Central memory CD8-positive, alpha-beta T cell (primary cell): ENCODE measurements at regions not wholly inside any gene's neighbourhood (a gene's known extent, or its start where the extent isn't known, plus 50 kb on each side); places are given as distances from the start of the nearest gene placed in this dataset.
"Not testable (repeated sequence)": the region's sequence is repeated elsewhere in the genome, so short reads cannot be mapped to it uniquely, and the experiment has no call there.

Experiments used
- ATAC-seq: fragments of 150-1000 bp; cut with Tn5 transposase; replicated peaks from 2 replicates; pipeline ENCODE4 v1.10.0; 2022; ENCODE audit warnings: mild to moderate bottlenecking, moderate FRiP score, moderate number of reproducible peaks; ENCODE audit not compliant: poor library complexity, severe bottlenecking; ENCODE audit errors: extremely low read depth
- DNase-seq, 2 donors: peaks; one replicate each; pipeline ENCODE4 v3.0.0; 2021; ENCODE audit warnings: low spot score in 2 of 2
- H3K27ac Mint-ChIP-seq: one replicate; pipeline ENCODE4 v1.8.0; 2022; ENCODE audit warnings: low read depth, mild to moderate bottlenecking, moderate library complexity, mixed read lengths
- H3K27me3 Mint-ChIP-seq: one replicate; pipeline ENCODE4 v1.8.0; 2022; ENCODE audit warnings: mixed read lengths
- H3K36me3 Mint-ChIP-seq: one replicate; pipeline ENCODE4 v1.8.0; 2022; ENCODE audit warnings: mild to moderate bottlenecking, moderate library complexity, mixed read lengths; ENCODE audit not compliant: insufficient read depth
- H3K4me1 Mint-ChIP-seq: one replicate; pipeline ENCODE4 v1.8.0; 2022; ENCODE audit warnings: mixed read lengths
- H3K4me3 Mint-ChIP-seq: one replicate; pipeline ENCODE4 v1.8.0; 2022; ENCODE audit warnings: mild to moderate bottlenecking, moderate library complexity, mixed read lengths
- H3K9me3 Mint-ChIP-seq: one replicate; pipeline ENCODE4 v1.8.0; 2022; ENCODE audit warnings: mixed read lengths

DNA sequence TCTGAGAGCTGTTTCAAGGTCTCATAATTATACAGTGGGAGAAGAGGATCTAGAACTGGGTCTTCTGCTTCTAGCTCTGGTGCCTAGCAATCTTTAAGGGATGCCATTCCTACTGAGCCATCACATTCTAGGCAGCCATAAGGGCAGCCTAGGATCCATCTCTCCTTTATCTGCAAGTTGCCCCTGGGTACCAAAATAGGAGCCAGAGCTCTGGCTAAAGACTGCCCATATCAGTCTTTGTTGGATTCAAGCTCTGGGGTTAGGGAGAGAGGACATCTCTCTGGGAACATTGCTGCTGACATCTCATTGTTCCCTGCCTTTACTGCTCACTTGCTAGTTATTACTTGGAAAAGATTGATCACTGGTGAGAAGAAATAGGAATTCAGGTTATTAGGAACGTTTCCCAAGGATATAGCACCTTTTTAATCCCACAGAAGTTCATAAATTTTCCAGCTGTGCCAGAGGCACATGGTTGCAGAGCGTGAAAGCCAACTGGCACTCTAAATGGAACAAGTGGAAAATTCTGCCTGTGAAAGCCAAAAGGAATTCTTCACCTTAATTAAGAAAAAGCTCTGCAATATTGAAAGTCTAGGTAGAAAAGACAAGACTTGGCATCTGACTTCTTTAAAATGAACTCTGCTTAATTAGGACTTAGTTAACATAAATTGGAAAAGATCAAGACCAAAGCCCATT, 102.2 kb downstream of the CDC42EP3 start:
- DNase-seq (no peak), ATAC-seq (no peak)
- Mint-ChIP-seq H3K36me3 (no peaks in the 10 kb centered on the region), H3K4me3 (no peak overlapping the region), H3K4me1 (peaks cover 23% of the 10 kb centered on the region), H3K9me3 (no peaks in the 10 kb centered on the region), H3K27ac (peak overlapping the region; percentile 76), H3K27me3 (no peaks in the 10 kb centered on the region)

DNA sequence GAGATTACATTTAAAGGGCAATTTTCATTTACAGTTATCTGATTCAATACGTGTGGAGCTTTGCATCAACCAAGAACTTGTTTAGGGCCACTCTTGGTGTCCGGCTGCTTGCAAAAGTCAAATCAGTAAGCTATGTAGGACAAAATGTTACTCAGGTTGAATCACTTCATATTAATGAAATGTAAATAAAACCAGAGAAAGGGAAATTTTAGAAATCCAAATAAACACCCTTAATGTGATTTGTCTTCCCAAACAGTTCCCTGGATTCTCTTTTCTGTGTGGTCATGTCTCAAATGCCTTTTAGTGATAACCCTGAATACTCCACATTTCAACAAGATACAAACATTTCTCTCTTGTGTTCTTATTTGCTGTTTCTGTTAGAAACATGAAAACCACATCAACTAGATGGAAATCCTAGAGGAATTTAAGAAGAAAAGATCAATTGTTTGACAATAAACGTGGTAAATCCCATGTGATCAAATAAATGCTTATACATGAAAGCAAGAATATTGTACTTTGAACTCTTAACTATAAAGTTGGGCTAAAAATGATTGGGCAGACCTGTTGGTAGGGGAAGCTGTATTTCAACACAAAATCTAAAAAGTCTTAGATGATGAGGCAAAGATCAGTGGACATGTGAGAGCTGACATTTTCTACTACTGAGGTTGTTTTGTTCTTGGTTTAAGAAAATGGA, 101.3 kb downstream of the CDC42EP3 start:
- Mint-ChIP-seq H3K27me3 (no peaks in the 10 kb centered on the region), H3K36me3 (no peaks in the 10 kb centered on the region), H3K9me3 (no peaks in the 10 kb centered on the region), H3K4me1 (peaks cover 25% of the 10 kb centered on the region), H3K27ac (no peak overlapping the region), H3K4me3 (no peak overlapping the region)
- DNase-seq (no peak), ATAC-seq (no peak)

DNA sequence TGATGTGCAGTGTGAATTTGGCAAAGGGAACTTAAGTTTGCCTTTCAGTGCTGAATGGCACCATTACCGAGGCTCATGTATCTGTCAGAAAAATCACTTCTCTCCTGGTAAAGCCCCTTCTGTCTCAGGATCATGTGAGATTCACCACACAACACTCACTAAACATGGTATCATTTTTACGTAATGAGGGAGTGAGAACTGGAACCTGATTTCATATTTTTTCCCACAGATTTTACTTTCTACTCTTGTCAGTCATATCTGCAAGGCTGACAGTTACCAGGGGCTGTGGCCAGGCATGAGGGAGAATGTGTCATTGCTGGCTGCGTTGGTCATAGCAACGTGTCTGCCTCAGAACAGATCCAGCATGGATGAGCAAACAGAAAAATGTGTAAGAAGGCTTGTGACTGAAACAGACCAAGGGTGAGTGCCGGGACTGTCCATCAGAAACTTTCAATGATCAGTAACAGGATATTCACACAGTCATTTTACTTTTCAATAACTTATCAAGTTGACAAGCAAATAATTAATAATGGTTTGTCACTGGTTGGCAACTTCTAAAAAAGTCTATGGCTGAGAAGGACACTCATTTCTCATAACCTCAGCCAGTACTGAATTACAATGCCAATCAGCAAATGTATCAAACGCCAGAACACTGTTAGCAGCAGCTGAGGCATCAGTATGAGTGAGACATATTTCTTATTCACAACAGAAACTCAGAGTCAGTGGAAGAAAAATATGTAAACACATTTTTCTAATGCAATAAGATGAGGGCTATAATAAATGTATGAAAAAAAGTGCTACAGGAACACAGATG, 100.5 kb downstream of the CDC42EP3 start:
- no peaks in the 10 kb centered on the region for H3K9me3 Mint-ChIP-seq
- H3K27ac Mint-ChIP-seq, result no peak overlapping the region
- DNase-seq, result no peak
- no peaks in the 10 kb centered on the region for H3K27me3 Mint-ChIP-seq
- ATAC-seq, result no peak
- H3K4me3 Mint-ChIP-seq, result no peak overlapping the region
- peaks cover 25% of the 10 kb centered on the region for H3K4me1 Mint-ChIP-seq
- no peaks in the 10 kb centered on the region for H3K36me3 Mint-ChIP-seq

DNA sequence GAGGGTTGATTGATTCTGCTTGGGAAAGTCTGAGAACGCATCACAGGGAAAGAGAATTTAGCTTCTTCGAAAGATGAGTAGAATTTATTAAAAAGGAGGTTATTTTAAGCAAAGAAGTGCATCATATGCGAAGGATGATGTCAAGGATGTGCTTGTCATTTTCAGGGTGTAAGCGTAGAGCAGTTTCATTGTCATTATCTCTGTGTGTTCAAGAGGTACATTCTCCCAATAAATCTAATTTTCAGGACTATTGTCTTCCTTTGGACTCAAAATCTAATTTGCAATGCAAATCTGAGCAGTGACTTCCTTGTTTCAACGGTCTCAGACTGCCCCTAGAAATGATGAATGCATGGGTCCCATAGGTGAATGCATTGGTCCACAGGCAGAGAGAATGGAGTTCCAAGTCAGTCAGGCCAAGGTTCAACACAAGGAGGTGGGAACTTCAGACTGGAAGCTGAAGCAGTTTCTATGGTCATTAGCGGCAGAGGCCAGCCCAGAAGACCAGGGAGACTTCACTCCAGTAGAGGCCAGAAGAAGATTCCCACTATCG, 99.8 kb downstream of the CDC42EP3 start:
- peaks cover 23% of the 10 kb centered on the region for H3K4me1 Mint-ChIP-seq
- H3K9me3 Mint-ChIP-seq, result peaks cover 5% of the 10 kb centered on the region
- H3K27me3 Mint-ChIP-seq, result no peaks in the 10 kb centered on the region
- DNase-seq, result no peak
- no peak overlapping the region for H3K27ac Mint-ChIP-seq
- H3K36me3 Mint-ChIP-seq, result no peaks in the 10 kb centered on the region
- no peak overlapping the region for H3K4me3 Mint-ChIP-seq
- ATAC-seq, result no peak

DNA sequence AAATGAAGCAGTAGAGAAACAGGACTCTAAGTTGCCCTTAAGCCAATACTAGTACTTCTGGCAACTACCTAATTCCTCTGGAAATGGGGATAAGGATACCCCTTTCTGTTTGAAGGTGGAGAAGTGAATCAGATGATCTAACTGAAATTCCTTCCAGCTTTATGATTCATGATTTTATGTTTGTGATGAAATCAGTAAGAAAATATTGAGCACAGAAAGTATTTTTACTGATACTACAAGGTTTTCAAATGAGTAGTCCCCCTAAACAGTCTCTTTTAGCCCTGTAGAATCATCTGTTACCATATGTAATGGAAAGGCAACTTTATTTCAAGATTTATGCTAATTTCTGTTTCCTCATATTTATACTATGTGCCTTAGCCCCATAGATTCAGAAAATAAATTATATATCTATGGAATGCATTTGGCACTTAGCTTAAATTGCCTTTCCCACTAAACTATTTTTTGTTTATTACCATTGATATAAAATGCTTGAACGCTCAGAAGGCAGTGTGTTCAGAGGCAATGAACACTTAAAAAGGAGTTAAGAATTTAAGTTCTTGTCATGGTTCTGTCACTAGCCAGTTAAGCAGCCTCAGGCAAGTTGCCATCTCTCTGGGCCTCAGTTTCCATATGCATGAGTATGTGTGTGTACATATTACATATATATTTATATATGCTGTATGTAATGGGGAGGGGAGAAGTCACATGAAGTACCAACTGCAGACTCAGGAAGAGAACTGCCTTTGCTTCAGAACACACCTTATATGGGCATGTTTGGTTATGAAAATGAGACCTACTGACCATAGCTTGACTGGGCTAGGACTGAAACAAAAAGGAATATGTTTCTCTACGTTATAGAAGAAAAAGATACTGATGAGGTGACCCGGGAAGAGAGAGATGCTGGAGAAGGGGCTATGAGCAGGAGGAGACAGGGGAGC, 97.7 kb downstream of the CDC42EP3 start:
- Mint-ChIP-seq H3K9me3 (peaks cover 5% of the 10 kb centered on the region), H3K4me3 (no peak overlapping the region), H3K27ac (no peak overlapping the region), H3K4me1 (peaks cover 17% of the 10 kb centered on the region), H3K36me3 (no peaks in the 10 kb centered on the region), H3K27me3 (no peaks in the 10 kb centered on the region)
- ATAC-seq, result no peak
- DNase-seq, result no peak

DNA sequence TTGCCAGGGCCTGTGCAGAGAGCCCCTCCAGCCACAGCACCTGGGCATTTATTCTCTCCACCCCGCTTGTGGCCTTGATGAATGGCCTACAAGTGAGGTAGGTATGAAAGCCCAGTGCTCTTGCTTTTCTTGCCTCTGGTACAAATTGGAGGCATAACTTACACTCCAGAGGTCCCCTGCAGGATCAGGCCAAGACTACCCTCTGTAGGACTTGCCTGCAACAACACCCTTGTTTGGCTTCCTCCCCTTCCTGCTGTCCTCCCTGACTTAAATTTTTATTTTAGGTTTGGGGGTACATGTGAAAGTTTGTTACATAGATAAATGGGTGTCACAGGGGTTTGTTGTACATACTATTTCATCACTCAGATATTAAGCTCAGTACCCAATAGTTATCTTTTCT, 95.7 kb downstream of the CDC42EP3 start:
- ATAC-seq (no peak), DNase-seq (no peak)
- Mint-ChIP-seq H3K9me3 (peaks cover 9% of the 10 kb centered on the region), H3K27me3 (no peaks in the 10 kb centered on the region), H3K27ac (no peak overlapping the region), H3K4me3 (no peak overlapping the region), H3K36me3 (no peaks in the 10 kb centered on the region), H3K4me1 (peaks cover 19% of the 10 kb centered on the region)

DNA sequence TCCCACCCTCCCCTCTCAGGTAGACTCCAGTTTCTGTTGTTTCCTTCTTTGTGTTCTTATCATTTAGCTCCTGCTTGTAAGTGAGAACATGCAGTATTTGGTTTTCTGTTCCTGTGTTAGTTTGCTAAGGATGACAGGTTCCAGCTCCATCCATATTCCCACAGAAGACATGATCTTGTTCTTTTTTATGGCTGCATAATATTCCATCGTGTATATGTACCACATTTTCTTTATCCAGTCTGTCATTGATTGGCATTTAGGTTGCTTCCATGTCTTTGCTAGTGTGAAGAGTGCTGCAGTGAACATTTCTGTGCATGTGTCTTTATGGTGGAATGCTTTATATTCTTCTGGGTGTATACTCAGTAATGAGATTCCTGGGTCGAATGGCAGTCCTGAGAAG, 95.2 kb downstream of the CDC42EP3 start:
- H3K4me3 Mint-ChIP-seq, H3K9me3 Mint-ChIP-seq, H3K27me3 Mint-ChIP-seq, H3K36me3 Mint-ChIP-seq, H3K27ac Mint-ChIP-seq, DNase-seq, ATAC-seq: not testable (repeated sequence)
- peaks cover 19% of the 10 kb centered on the region for H3K4me1 Mint-ChIP-seq

DNA sequence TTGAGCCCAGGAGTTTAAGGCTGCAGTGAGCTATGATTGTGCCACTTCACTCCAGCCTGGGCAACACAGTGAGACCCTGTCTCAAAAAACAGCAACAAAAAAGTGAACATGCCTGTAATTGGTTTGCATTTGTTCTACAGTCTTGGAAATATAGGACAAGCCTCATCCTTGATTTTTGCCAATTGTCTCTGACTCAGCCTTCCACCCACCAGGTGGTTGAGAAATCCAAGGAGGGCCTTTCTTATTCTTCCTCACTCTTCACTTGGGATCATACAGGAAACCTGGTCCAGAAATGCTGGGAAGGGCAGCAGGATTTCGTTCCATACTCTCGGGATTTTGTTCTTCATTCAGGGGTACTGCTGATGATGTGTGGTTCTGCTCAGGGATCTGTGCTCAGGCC, 94.6 kb downstream of the CDC42EP3 start:
- Mint-ChIP-seq H3K27ac (no peak overlapping the region), H3K9me3 (peaks cover 9% of the 10 kb centered on the region), H3K27me3 (no peaks in the 10 kb centered on the region), H3K4me3 (no peak overlapping the region), H3K36me3 (no peaks in the 10 kb centered on the region), H3K4me1 (peaks cover 19% of the 10 kb centered on the region)
- ATAC-seq (no peak), DNase-seq (no peak)

DNA sequence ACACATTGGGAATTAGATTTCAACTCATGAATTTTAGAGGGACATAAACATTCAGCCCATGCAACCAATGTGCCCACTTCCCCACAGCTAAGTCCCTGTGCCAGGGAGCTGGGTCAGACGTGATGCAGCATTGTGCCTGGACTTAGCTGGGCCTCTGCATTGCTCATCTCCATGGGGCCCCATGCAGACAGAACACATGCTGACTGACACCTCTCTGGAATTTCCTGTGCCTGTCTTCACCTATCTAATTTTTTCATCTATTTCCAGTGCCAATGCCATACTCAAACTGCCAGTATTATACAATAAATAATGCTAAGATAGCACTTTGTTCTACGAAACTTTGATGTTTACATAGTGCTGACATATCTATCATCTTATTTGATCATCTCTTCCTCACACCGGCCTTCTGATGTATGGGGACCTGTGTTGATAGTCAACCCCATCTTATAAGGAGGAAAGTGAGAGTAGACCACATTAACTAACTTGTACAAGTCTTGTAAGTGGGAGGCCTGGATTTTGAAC, 92.2 kb downstream of the CDC42EP3 start:
- ATAC-seq, result no peak
- Mint-ChIP-seq H3K9me3 (peaks cover 9% of the 10 kb centered on the region), H3K4me1 (peaks cover 38% of the 10 kb centered on the region), H3K27ac (no peak overlapping the region), H3K27me3 (no peaks in the 10 kb centered on the region), H3K36me3 (peaks cover 2% of the 10 kb centered on the region), H3K4me3 (no peak overlapping the region)
- no peak for DNase-seq

DNA sequence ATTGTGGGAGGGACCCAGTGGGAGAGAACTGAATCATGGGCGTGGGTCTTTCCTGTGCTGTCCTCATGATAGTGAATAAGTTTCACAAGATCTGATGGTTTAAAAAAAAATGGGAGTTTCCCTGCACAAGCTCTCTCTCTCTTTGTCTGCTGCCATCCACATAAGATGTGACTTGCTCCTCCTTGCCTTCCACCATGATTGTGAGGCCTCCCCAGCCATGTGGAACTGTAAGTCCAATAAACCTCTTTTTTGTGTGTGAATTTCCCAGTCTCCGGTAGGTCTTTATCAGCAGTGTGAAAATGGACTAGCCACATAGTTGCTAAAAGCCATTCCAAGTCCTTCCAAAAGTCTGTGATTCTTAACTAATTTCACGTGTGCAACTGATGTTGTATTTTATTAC, 91.5 kb downstream of the CDC42EP3 start:
- not testable (repeated sequence) for H3K27me3 Mint-ChIP-seq, H3K4me3 Mint-ChIP-seq, DNase-seq, H3K36me3 Mint-ChIP-seq, H3K9me3 Mint-ChIP-seq, ATAC-seq, H3K27ac Mint-ChIP-seq
- H3K4me1 Mint-ChIP-seq, result peaks cover 41% of the 10 kb centered on the region

DNA sequence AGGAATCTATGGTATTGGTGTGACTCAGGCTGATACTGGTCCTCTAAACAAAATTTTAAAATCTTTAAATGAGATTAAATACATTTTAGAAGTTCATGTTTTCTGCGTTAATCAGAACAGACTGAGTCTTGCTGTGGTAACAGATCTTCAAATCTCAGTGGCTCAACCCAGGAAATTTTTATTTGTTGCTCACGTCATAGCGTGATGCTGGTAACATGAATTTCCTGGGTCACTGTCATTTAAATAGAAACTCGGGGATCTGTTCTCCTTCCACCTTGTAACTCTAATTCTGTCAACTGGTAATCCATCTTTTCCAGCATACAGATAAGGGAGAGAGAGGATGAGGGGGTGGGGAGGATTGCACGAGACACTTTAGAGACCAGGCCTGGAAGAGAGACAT, 90.0 kb downstream of the CDC42EP3 start:
- DNase-seq (no peak), ATAC-seq (no peak)
- Mint-ChIP-seq H3K36me3 (peaks cover 4% of the 10 kb centered on the region), H3K9me3 (peaks cover 5% of the 10 kb centered on the region), H3K4me1 (peaks cover 55% of the 10 kb centered on the region), H3K4me3 (no peak overlapping the region), H3K27ac (no peak overlapping the region), H3K27me3 (no peaks in the 10 kb centered on the region)
